ENCODE measurements at regions not wholly inside any gene's neighbourhood (a gene's known extent, or its start where the extent isn't known, plus 50 kb on each side); places are given as distances from the start of the nearest gene placed in this dataset.

DNA sequence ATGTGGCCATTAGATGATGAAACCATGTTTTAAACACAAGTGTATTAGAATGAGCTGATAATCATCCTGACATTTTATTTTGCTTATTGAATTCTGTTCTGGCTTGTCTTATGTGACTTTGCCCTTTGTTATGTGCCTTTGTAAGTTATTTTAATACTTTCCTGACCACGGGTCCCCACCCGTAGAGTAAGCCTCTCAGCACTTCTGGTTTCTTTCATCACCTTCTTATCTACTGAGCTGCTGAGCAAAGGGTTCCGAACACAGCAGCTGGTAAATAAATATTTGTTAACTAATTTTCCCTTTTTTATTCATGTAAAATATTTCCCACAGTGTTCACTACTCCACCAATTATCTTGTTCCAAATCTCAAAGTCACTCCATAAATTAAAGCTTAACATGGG lies 1115.3 kb downstream of the SORCS3 start (continued):
- TF ChIP-seq, protein P1, sequence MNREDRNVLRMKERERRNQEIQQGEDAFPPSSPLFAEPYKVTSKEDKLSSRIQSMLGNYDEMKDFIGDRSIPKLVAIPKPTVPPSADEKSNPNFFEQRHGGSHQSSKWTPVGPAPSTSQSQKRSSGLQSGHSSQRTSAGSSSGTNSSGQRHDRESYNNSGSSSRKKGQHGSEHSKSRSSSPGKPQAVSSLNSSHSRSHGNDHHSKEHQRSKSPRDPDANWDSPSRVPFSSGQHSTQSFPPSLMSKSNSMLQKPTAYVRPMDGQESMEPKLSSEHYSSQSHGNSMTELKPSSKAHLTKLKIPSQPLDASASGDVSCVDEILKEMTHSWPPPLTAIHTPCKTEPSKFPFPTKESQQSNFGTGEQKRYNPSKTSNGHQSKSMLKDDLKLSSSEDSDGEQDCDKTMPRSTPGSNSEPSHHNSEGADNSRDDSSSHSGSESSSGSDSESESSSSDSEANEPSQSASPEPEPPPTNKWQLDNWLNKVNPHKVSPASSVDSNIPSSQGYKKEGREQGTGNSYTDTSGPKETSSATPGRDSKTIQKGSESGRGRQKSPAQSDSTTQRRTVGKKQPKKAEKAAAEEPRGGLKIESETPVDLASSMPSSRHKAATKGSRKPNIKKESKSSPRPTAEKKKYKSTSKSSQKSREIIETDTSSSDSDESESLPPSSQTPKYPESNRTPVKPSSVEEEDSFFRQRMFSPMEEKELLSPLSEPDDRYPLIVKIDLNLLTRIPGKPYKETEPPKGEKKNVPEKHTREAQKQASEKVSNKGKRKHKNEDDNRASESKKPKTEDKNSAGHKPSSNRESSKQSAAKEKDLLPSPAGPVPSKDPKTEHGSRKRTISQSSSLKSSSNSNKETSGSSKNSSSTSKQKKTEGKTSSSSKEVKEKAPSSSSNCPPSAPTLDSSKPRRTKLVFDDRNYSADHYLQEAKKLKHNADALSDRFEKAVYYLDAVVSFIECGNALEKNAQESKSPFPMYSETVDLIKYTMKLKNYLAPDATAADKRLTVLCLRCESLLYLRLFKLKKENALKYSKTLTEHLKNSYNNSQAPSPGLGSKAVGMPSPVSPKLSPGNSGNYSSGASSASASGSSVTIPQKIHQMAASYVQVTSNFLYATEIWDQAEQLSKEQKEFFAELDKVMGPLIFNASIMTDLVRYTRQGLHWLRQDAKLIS (CRISPR knock-in tag; IDR thresholded peaks at IDR 0.05; ENCODE audit: borderline replicate concordance) = no peak
- TF ChIP-seq SP1 (CRISPR knock-in tag; conservative IDR thresholded peaks at IDR 0.05) = no peak
- TF ChIP-seq NFYB (CRISPR knock-in tag; conservative IDR thresholded peaks at IDR 0.05; ENCODE audit: low read depth) = no peak
- TF ChIP-seq, protein P2, sequence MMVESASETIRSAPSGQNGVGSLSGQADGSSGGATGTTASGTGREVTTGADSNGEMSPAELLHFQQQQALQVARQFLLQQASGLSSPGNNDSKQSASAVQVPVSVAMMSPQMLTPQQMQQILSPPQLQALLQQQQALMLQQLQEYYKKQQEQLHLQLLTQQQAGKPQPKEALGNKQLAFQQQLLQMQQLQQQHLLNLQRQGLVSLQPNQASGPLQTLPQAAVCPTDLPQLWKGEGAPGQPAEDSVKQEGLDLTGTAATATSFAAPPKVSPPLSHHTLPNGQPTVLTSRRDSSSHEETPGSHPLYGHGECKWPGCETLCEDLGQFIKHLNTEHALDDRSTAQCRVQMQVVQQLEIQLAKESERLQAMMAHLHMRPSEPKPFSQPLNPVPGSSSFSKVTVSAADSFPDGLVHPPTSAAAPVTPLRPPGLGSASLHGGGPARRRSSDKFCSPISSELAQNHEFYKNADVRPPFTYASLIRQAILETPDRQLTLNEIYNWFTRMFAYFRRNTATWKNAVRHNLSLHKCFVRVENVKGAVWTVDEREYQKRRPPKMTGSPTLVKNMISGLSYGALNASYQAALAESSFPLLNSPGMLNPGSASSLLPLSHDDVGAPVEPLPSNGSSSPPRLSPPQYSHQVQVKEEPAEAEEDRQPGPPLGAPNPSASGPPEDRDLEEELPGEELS (CRISPR knock-in tag; IDR thresholded peaks at IDR 0.05) = no peak
- TF ChIP-seq, protein P3, sequence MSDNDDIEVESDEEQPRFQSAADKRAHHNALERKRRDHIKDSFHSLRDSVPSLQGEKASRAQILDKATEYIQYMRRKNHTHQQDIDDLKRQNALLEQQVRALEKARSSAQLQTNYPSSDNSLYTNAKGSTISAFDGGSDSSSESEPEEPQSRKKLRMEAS (CRISPR knock-in tag; IDR thresholded peaks at IDR 0.05) = no peak
- TF ChIP-seq, protein P4, sequence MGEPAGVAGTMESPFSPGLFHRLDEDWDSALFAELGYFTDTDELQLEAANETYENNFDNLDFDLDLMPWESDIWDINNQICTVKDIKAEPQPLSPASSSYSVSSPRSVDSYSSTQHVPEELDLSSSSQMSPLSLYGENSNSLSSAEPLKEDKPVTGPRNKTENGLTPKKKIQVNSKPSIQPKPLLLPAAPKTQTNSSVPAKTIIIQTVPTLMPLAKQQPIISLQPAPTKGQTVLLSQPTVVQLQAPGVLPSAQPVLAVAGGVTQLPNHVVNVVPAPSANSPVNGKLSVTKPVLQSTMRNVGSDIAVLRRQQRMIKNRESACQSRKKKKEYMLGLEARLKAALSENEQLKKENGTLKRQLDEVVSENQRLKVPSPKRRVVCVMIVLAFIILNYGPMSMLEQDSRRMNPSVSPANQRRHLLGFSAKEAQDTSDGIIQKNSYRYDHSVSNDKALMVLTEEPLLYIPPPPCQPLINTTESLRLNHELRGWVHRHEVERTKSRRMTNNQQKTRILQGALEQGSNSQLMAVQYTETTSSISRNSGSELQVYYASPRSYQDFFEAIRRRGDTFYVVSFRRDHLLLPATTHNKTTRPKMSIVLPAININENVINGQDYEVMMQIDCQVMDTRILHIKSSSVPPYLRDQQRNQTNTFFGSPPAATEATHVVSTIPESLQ (CRISPR knock-in tag; IDR thresholded peaks at IDR 0.05) = no peak
- no peak for TF ChIP-seq ZNF232 (CRISPR knock-in tag; IDR thresholded peaks at IDR 0.05)
- TF ChIP-seq ZNF423 (CRISPR knock-in tag; IDR thresholded peaks at IDR 0.05) = no peak

DNA sequence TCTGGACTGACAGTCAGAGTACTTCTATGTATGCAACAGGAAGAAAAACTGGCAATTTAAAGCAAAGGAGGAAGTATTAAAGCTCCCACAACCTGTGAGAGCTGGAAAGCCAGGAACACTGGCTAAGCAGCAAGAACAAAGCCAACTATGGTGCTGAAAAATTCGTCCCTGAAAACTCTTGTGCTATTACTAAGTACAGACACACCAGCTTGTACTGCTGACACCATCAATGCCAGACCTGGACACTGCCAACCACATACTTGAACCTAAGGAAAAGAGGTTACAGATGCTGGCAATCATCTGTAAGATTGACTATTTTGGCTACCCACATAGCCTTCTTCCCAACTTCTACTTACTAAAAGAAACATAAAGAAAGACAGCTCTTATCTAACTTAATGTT lies 1110.6 kb downstream of the SORCS3 start:
- ChIA-PET CTCF (interaction anchor here (1.1 kb wide), 1 partner anchor 604 kb away, joined by 3 read pairs; no protein-coding TSS in a partner anchor), POLR2A (no interaction called here)
- DNase-seq (ENCODE audit: low spot score) = no peak
- H3K4me3 Mint-ChIP-seq = no peak overlapping the region
- no peak for ATAC-seq
- TF ChIP-seq KAT7 (CRISPR knock-in tag; IDR thresholded peaks at IDR 0.05; ENCODE audit: borderline replicate concordance) = no peak
- TF ChIP-seq, protein P5, sequence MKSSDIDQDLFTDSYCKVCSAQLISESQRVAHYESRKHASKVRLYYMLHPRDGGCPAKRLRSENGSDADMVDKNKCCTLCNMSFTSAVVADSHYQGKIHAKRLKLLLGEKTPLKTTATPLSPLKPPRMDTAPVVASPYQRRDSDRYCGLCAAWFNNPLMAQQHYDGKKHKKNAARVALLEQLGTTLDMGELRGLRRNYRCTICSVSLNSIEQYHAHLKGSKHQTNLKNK (CRISPR knock-in tag; IDR thresholded peaks at IDR 0.05) = no peak
- TF ChIP-seq, protein P2 (CRISPR knock-in tag; IDR thresholded peaks at IDR 0.05) = no peak
- TF ChIP-seq TEAD1 (CRISPR knock-in tag; IDR thresholded peaks at IDR 0.05) = no peak
- TF ChIP-seq, protein P6, sequence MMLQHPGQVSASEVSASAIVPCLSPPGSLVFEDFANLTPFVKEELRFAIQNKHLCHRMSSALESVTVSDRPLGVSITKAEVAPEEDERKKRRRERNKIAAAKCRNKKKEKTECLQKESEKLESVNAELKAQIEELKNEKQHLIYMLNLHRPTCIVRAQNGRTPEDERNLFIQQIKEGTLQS (CRISPR knock-in tag; conservative IDR thresholded peaks at IDR 0.05) = no peak
- TF ChIP-seq, protein P7, sequence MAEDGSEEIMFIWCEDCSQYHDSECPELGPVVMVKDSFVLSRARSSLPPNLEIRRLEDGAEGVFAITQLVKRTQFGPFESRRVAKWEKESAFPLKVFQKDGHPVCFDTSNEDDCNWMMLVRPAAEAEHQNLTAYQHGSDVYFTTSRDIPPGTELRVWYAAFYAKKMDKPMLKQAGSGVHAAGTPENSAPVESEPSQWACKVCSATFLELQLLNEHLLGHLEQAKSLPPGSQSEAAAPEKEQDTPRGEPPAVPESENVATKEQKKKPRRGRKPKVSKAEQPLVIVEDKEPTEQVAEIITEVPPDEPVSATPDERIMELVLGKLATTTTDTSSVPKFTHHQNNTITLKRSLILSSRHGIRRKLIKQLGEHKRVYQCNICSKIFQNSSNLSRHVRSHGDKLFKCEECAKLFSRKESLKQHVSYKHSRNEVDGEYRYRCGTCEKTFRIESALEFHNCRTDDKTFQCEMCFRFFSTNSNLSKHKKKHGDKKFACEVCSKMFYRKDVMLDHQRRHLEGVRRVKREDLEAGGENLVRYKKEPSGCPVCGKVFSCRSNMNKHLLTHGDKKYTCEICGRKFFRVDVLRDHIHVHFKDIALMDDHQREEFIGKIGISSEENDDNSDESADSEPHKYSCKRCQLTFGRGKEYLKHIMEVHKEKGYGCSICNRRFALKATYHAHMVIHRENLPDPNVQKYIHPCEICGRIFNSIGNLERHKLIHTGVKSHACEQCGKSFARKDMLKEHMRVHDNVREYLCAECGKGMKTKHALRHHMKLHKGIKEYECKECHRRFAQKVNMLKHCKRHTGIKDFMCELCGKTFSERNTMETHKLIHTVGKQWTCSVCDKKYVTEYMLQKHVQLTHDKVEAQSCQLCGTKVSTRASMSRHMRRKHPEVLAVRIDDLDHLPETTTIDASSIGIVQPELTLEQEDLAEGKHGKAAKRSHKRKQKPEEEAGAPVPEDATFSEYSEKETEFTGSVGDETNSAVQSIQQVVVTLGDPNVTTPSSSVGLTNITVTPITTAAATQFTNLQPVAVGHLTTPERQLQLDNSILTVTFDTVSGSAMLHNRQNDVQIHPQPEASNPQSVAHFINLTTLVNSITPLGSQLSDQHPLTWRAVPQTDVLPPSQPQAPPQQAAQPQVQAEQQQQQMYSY (CRISPR knock-in tag; IDR thresholded peaks at IDR 0.05) = no peak
- TF ChIP-seq PRRX2 (CRISPR knock-in tag; IDR thresholded peaks at IDR 0.05) = no peak
- TF ChIP-seq, protein P8, sequence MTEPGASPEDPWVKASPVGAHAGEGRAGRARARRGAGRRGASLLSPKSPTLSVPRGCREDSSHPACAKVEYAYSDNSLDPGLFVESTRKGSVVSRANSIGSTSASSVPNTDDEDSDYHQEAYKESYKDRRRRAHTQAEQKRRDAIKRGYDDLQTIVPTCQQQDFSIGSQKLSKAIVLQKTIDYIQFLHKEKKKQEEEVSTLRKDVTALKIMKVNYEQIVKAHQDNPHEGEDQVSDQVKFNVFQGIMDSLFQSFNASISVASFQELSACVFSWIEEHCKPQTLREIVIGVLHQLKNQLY (CRISPR knock-in tag; IDR thresholded peaks at IDR 0.05) = no peak
- no peak for TF ChIP-seq JAZF1 (CRISPR knock-in tag; IDR thresholded peaks at IDR 0.05)
- TF ChIP-seq FOXP1 (CRISPR knock-in tag; IDR thresholded peaks at IDR 0.05; ENCODE audit: borderline replicate concordance) = no peak
- H3K4me1 Mint-ChIP-seq = peaks cover 12% of the 10 kb centered on the region
- no peaks in the 10 kb centered on the region for H3K36me3 Mint-ChIP-seq
- no peaks in the 10 kb centered on the region for H3K9me3 Mint-ChIP-seq
- no peaks in the 10 kb centered on the region for H3K27me3 Mint-ChIP-seq (ENCODE audit: low read depth)
- no peak overlapping the region for H3K27ac Mint-ChIP-seq
